ENCODE measurements at regions not wholly inside any gene's neighbourhood (a gene's known extent, or its start where the extent isn't known, plus 50 kb on each side); places are given as distances from the start of the nearest gene placed in this dataset.
"Not testable (repeated sequence)": the region's sequence is repeated elsewhere in the genome, so short reads cannot be mapped to it uniquely, and the experiment has no call there.

- no peak for DNase-seq (ENCODE audit: insufficient read length)
- FAIRE-seq: no peak
Measured at GRCh38 chr3:4078903-4079302, 224.3 kb upstream of the SETMAR start.

GRCh38 chr3:4079339-4080195 lies 223.6 kb upstream of the SETMAR start:
- TF ChIP-seq POLR2AphosphoS5 (IDR thresholded peaks at IDR 0.05; ENCODE audit: low read depth, low read length): no peak
- no peak for TF ChIP-seq POLR2A (IDR thresholded peaks at IDR 0.05; ENCODE audit: low read depth, low read length)
- no peak for TF ChIP-seq TAF1 (IDR thresholded peaks at IDR 0.05; ENCODE audit: borderline replicate concordance, low read depth, low read length)
- DNase-seq (ENCODE audit: insufficient read length): no peak

More at GRCh38 chr3:4078903-4079302, 224.3 kb upstream of the SETMAR start:
- TF ChIP-seq POLR2AphosphoS5 (IDR thresholded peaks at IDR 0.05; ENCODE audit: low read depth, low read length) (no peak), POLR2A (IDR thresholded peaks at IDR 0.05; ENCODE audit: low read depth, low read length) (no peak), TAF1 (IDR thresholded peaks at IDR 0.05; ENCODE audit: borderline replicate concordance, low read depth, low read length) (no peak)

GRCh38 chr3:4083225-4084015 lies 219.7 kb upstream of the SETMAR start:
- TF ChIP-seq POLR2A (IDR thresholded peaks at IDR 0.05; ENCODE audit: low read depth, low read length) (no peak), TAF1 (IDR thresholded peaks at IDR 0.05; ENCODE audit: borderline replicate concordance, low read depth, low read length) (no peak), POLR2AphosphoS5 (IDR thresholded peaks at IDR 0.05; ENCODE audit: low read depth, low read length) (no peak)
- no peak for FAIRE-seq
- no peak for DNase-seq (ENCODE audit: insufficient read length)

More at GRCh38 chr3:4079339-4080195, 223.6 kb upstream of the SETMAR start:
- no peak for FAIRE-seq

GRCh38 chr3:4084271-4084670 lies 218.9 kb upstream of the SETMAR start:
- TF ChIP-seq POLR2AphosphoS5 (IDR thresholded peaks at IDR 0.05; ENCODE audit: low read depth, low read length) (no peak), TAF1 (IDR thresholded peaks at IDR 0.05; ENCODE audit: borderline replicate concordance, low read depth, low read length) (no peak), POLR2A (IDR thresholded peaks at IDR 0.05; ENCODE audit: low read depth, low read length) (no peak)
- no peak for FAIRE-seq
- no peak for DNase-seq (ENCODE audit: insufficient read length)

GRCh38 chr3:4086662-4087061 lies 216.5 kb upstream of the SETMAR start:
- not testable (repeated sequence) for DNase-seq (ENCODE audit: insufficient read length); FAIRE-seq

GRCh38 chr3:4091786-4092185 lies 211.4 kb upstream of the SETMAR start:
- no peak for TF ChIP-seq POLR2A (IDR thresholded peaks at IDR 0.05; ENCODE audit: low read depth, low read length)
- no peak for TF ChIP-seq POLR2AphosphoS5 (IDR thresholded peaks at IDR 0.05; ENCODE audit: low read depth, low read length)
- TF ChIP-seq TAF1 (IDR thresholded peaks at IDR 0.05; ENCODE audit: borderline replicate concordance, low read depth, low read length): no peak
- no peak for FAIRE-seq

GRCh38 chr3:4097801-4098200 lies 205.4 kb upstream of the SETMAR start:
- no peak for DNase-seq (ENCODE audit: insufficient read length)
- TF ChIP-seq TAF1 (IDR thresholded peaks at IDR 0.05; ENCODE audit: borderline replicate concordance, low read depth, low read length) (no peak), POLR2AphosphoS5 (IDR thresholded peaks at IDR 0.05; ENCODE audit: low read depth, low read length) (no peak), POLR2A (IDR thresholded peaks at IDR 0.05; ENCODE audit: low read depth, low read length) (no peak)
- no peak for FAIRE-seq

More at GRCh38 chr3:4091786-4092185, 211.4 kb upstream of the SETMAR start:
- no peak for DNase-seq (ENCODE audit: insufficient read length)

- FAIRE-seq (no peak), DNase-seq (ENCODE audit: insufficient read length) (no peak)
- TF ChIP-seq POLR2A (IDR thresholded peaks at IDR 0.05; ENCODE audit: low read depth, low read length) (no peak), POLR2AphosphoS5 (IDR thresholded peaks at IDR 0.05; ENCODE audit: low read depth, low read length) (no peak), TAF1 (IDR thresholded peaks at IDR 0.05; ENCODE audit: borderline replicate concordance, low read depth, low read length) (no peak)
Measured at GRCh38 chr3:4099607-4100006, 203.6 kb upstream of the SETMAR start.

GRCh38 chr3:4107430-4107829 lies 195.7 kb upstream of the SETMAR start:
- FAIRE-seq (no peak), DNase-seq (ENCODE audit: insufficient read length) (no peak)
- no peak for TF ChIP-seq TAF1 (IDR thresholded peaks at IDR 0.05; ENCODE audit: borderline replicate concordance, low read depth, low read length)
- no peak for TF ChIP-seq POLR2AphosphoS5 (IDR thresholded peaks at IDR 0.05; ENCODE audit: low read depth, low read length)

GRCh38 chr3:4113811-4114522 lies 189.2 kb upstream of the SETMAR start:
- TF ChIP-seq POLR2AphosphoS5 (IDR thresholded peaks at IDR 0.05; ENCODE audit: low read depth, low read length) (no peak), POLR2A (IDR thresholded peaks at IDR 0.05; ENCODE audit: low read depth, low read length) (no peak), TAF1 (IDR thresholded peaks at IDR 0.05; ENCODE audit: borderline replicate concordance, low read depth, low read length) (no peak)
- FAIRE-seq (no peak), DNase-seq (ENCODE audit: insufficient read length) (no peak)

- DNase-seq (ENCODE audit: insufficient read length) (no peak), FAIRE-seq (no peak)
- no peak for TF ChIP-seq POLR2A (IDR thresholded peaks at IDR 0.05; ENCODE audit: low read depth, low read length)
- TF ChIP-seq POLR2AphosphoS5 (IDR thresholded peaks at IDR 0.05; ENCODE audit: low read depth, low read length): no peak
- no peak for TF ChIP-seq TAF1 (IDR thresholded peaks at IDR 0.05; ENCODE audit: borderline replicate concordance, low read depth, low read length)
Measured at GRCh38 chr3:4119119-4119518, 184.1 kb upstream of the SETMAR start.

All from GM12892 (cell line).